Type B pancreatic cell (in vitro differentiated cells): ENCODE measurements at regions not wholly inside any gene's neighbourhood (a gene's known extent, or its start where the extent isn't known, plus 50 kb on each side); places are given as distances from the start of the nearest gene placed in this dataset.
A peak's percentile ranks its signal among the peaks of the same experiment; 100 is the strongest.
"Not testable (repeated sequence)": the region's sequence is repeated elsewhere in the genome, so short reads cannot be mapped to it uniquely, and the experiment has no call there.

Source experiments
- DNase-seq: peaks from one replicate; pipeline ENCODE4 v3.0.0; 2021; ENCODE audit warnings: mixed read lengths; ENCODE audit not compliant: unreplicated experiment; ENCODE audit errors: extremely low spot score
- H3K27ac Mint-ChIP-seq: 2 replicates; pipeline ENCODE4 v1.8.0; 2021; ENCODE audit warnings: mild to moderate bottlenecking, mixed read lengths
- H3K27me3 Mint-ChIP-seq: 2 replicates; pipeline ENCODE4 v1.8.0; 2021; ENCODE audit warnings: mixed read lengths
- H3K36me3 Mint-ChIP-seq: 2 replicates; pipeline ENCODE4 v1.8.0; 2021; ENCODE audit warnings: mixed read lengths
- H3K4me1 Mint-ChIP-seq: one replicate; pipeline ENCODE4 v1.8.0; 2021; ENCODE audit warnings: mixed read lengths; ENCODE audit not compliant: unreplicated experiment
- H3K4me3 Mint-ChIP-seq: 2 replicates; pipeline ENCODE4 v1.8.0; 2021; ENCODE audit warnings: mild to moderate bottlenecking, mixed read lengths
- H3K9me3 Mint-ChIP-seq: 2 replicates; pipeline ENCODE4 v1.8.0; 2021; ENCODE audit warnings: mixed read lengths
- TF ChIP-seq, protein P1 (sequence below): fragments of 200-600 bp; sonication (generic); conservative IDR thresholded peaks from 2 replicates; pipeline ENCODE4 v1.5.0; 2021; ENCODE audit warnings: antibody characterized with exemption, mild to moderate bottlenecking

DNA sequence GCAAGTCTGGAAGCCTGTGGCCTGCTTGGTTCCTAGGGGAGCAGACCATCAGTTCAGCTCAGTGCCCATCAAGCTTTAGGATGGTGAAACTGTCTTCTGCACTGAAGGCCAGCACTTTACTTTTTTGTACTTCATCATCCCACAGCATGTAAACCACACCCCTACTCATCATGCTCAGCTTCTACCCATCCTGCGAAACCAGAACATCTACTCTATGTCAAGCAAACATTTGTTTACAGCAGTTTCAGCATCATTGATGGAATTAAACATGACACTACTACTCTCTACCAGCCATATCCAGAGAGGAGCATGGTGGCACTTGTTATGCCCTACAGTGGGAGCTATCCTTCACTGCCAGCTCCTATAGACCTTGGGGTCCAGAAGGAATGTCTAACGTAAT is 306.6 kb downstream of the SOX2 start:
- H3K4me3 Mint-ChIP-seq = peak overlapping the region; percentile 30
- no peaks in the 10 kb centered on the region for H3K4me1 Mint-ChIP-seq
- no peaks in the 10 kb centered on the region for H3K36me3 Mint-ChIP-seq
- no peaks in the 10 kb centered on the region for H3K27me3 Mint-ChIP-seq
- no peak for DNase-seq
- H3K27ac Mint-ChIP-seq = peak overlapping the region; percentile 30
- TF ChIP-seq, protein P1, sequence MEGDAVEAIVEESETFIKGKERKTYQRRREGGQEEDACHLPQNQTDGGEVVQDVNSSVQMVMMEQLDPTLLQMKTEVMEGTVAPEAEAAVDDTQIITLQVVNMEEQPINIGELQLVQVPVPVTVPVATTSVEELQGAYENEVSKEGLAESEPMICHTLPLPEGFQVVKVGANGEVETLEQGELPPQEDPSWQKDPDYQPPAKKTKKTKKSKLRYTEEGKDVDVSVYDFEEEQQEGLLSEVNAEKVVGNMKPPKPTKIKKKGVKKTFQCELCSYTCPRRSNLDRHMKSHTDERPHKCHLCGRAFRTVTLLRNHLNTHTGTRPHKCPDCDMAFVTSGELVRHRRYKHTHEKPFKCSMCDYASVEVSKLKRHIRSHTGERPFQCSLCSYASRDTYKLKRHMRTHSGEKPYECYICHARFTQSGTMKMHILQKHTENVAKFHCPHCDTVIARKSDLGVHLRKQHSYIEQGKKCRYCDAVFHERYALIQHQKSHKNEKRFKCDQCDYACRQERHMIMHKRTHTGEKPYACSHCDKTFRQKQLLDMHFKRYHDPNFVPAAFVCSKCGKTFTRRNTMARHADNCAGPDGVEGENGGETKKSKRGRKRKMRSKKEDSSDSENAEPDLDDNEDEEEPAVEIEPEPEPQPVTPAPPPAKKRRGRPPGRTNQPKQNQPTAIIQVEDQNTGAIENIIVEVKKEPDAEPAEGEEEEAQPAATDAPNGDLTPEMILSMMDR = no peak
- no peaks in the 10 kb centered on the region for H3K9me3 Mint-ChIP-seq

DNA sequence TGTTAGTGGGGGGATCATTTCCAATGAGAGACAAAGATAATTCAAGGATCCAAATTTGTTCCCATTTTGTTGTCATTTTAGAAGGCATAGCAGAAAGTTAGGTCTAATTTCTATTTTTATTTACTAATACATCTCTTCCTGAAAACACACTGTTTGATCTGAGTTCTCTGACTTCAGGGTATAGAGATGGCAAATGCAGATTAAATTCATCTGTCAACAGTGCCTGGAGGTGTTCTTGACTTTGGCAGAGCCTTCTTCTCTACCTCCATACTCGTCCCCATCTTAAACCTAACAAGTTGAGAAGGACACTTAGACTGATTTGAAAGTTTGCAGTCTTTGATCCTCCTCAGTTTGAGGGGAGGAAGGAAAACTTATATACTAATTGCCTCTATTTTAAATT is 308.2 kb downstream of the SOX2 start:
- Mint-ChIP-seq H3K4me3 (no peak overlapping the region), H3K9me3 (no peaks in the 10 kb centered on the region), H3K27ac (no peak overlapping the region), H3K36me3 (no peaks in the 10 kb centered on the region), H3K27me3 (no peaks in the 10 kb centered on the region), H3K4me1 (peaks cover 6% of the 10 kb centered on the region)
- TF ChIP-seq, protein P1 = no peak
- no peak for DNase-seq

DNA sequence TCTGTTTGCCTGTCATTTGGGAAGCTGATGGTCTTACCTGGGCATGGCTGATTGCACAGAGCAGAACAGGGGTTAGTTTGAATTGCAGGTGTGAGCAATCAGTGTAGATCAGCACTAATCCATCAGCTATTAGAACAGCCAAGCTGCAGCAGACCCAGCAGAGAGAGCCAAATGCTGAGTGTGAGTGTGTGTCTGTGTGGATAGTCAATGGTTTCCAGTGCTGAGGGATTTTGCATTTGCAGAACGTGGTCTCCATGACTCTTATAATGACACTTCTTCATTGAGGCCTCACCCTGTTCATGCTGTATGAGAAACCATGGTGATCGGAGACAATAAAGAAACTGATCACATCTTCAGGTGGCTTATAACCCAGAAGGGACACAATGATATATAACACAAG is 312.1 kb downstream of the SOX2 start:
- no peaks in the 10 kb centered on the region for H3K36me3 Mint-ChIP-seq
- DNase-seq = no peak
- no peaks in the 10 kb centered on the region for H3K27me3 Mint-ChIP-seq
- H3K4me3 Mint-ChIP-seq = no peak overlapping the region
- no peak overlapping the region for H3K27ac Mint-ChIP-seq
- TF ChIP-seq, protein P1 = no peak
- H3K9me3 Mint-ChIP-seq = no peaks in the 10 kb centered on the region
- peaks cover 6% of the 10 kb centered on the region for H3K4me1 Mint-ChIP-seq

DNA sequence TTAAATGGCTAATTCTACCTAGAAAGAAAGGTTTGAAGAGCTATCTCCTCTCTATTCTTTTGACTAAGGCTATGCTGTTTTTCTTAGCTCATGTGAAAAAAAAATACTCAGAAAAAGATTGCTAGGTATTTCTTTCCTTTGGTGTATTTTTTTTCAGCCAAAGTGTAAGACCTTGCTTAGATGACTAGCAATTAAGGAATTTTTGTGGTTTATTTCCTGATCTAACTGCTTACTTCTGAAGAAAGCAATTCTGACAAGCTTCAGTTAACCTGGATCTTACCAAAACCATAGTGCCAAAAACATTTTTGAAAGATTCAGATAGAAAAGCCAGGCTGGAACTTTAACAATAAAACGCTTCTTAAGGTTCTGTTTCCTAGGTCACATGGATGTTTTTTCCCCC is 315.6 kb downstream of the SOX2 start:
- Mint-ChIP-seq H3K36me3 (no peaks in the 10 kb centered on the region), H3K9me3 (no peaks in the 10 kb centered on the region), H3K4me1 (peaks cover 6% of the 10 kb centered on the region), H3K27ac (no peak overlapping the region), H3K27me3 (peaks cover 4% of the 10 kb centered on the region), H3K4me3 (no peak overlapping the region)
- DNase-seq = no peak
- TF ChIP-seq, protein P1 = no peak

DNA sequence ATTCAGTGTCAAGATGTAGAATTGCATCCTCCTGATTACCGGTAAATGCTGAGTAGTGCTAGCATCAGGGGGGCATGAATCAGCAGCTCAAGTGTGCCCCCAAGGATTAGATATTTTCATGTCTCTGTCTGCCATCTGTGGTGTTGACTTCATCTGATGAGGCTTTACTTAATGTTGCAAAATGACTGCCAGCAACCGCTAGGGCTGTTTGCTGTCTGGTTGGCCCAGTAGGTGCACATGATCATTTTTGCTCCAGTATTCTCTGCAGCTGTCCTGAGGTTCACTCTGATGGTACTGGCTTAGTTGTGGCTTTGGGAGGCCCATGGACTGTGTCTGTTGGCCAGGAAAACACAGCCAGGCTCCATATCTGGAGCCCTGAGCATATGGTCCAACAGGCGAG is 316.4 kb downstream of the SOX2 start:
- peaks cover 5% of the 10 kb centered on the region for H3K27me3 Mint-ChIP-seq
- TF ChIP-seq, protein P1 = no peak
- peaks cover under 1% of the 10 kb centered on the region for H3K9me3 Mint-ChIP-seq
- H3K36me3 Mint-ChIP-seq = no peaks in the 10 kb centered on the region
- H3K4me1 Mint-ChIP-seq = peaks cover 6% of the 10 kb centered on the region
- H3K4me3 Mint-ChIP-seq = no peak overlapping the region
- no peak for DNase-seq
- no peak overlapping the region for H3K27ac Mint-ChIP-seq

DNA sequence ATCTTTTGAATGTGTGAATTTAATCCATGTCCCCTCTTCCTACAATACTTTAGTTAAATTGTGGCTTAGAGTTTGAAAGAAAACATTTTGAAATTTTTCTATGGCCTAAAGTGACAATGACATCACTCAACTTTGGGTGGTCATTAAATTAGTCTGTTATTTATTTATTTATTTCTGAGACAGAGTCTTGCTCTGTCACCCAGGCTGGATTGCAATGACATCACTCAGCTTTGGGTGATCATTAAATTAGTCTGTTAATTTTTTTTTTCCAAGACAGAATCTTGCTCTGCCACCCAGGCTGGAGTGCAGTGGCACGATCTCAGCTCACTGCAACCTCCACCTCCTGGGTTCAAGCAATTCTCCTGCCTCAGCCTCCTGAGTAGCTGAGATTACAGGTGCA is 322.5 kb downstream of the SOX2 start:
- DNase-seq, H3K27ac Mint-ChIP-seq, H3K4me1 Mint-ChIP-seq, H3K36me3 Mint-ChIP-seq, H3K9me3 Mint-ChIP-seq, H3K4me3 Mint-ChIP-seq: not testable (repeated sequence)
- H3K27me3 Mint-ChIP-seq = peaks cover 13% of the 10 kb centered on the region
